CD14-positive monocyte (primary cell): ENCODE measurements at regions not wholly inside any gene's neighbourhood (a gene's known extent, or its start where the extent isn't known, plus 50 kb on each side); places are given as distances from the start of the nearest gene placed in this dataset.

Experiments
- DNase-seq, 3 donors: peaks; one replicate each; pipeline ENCODE4 v3.0.0-alpha.2; 2011 to 2022
- H2AFZ ChIP-seq: 2 replicates; pipeline ENCODE4 v1.6.0; 2012; ENCODE audit warnings: mild to moderate bottlenecking, low read depth, low read length, inconsistent platforms; ENCODE audit not compliant: insufficient read depth, poor library complexity, severe bottlenecking
- H3K27ac ChIP-seq, 2 donors: 1 replicate in 1 of 2; 2 replicates in 1 of 2; pipeline ENCODE4 v1.5.1; 2012 to 2013; ENCODE audit warnings: low read length in 2 of 2, control low read depth in 1 of 2, inconsistent platforms in 1 of 2, low read depth in 1 of 2, mild to moderate bottlenecking in 1 of 2
- H3K27me3 ChIP-seq, 2 donors: one replicate each; pipeline versions ENCODE4 v1.6.0 to v1.6.1; 2011 to 2013; ENCODE audit warnings: low read length in 2 of 2; ENCODE audit not compliant: control insufficient read depth in 2 of 2, insufficient read depth in 2 of 2
- H3K36me3 ChIP-seq, 2 donors: replicated peaks in 1 of 2; 1 replicate in 1 of 2; 2 replicates in 1 of 2; pipeline versions ENCODE4 v1.5.1 to v1.6.1; 2012 to 2013; ENCODE audit warnings: low read length in 2 of 2, control low read depth in 1 of 2, inconsistent platforms in 1 of 2, mild to moderate bottlenecking in 1 of 2; ENCODE audit not compliant: insufficient read depth in 2 of 2, control insufficient read depth in 1 of 2
- H3K4me1 ChIP-seq, 2 donors: 1 replicate in 1 of 2; 2 replicates in 1 of 2; pipeline versions ENCODE4 v1.5.1 to v1.6.1; 2012 to 2013; ENCODE audit warnings: low read length in 2 of 2, control low read depth in 1 of 2, inconsistent platforms in 1 of 2, mild to moderate bottlenecking in 1 of 2, moderate library complexity in 1 of 2; ENCODE audit not compliant: insufficient read depth in 2 of 2, control insufficient read depth in 1 of 2
- H3K4me2 ChIP-seq: replicated peaks from 2 replicates; pipeline ENCODE3; 2012; ENCODE audit warnings: low read length, moderate library complexity, mild to moderate bottlenecking; ENCODE audit not compliant: poor library complexity, severe bottlenecking; ENCODE audit errors: extremely low read depth
- H3K4me3 ChIP-seq, 3 experiments: fragments of 200-600 bp in 1 of 3; sonication (generic) in 1 of 3; replicated peaks in 1 of 3; 1 replicate in 2 of 3; 2 replicates in 1 of 3; pipeline ENCODE4 v1.5.1; 2011 to 2013; ENCODE audit warnings: low read length in 3 of 3, mild to moderate bottlenecking in 3 of 3, control low read depth in 2 of 3, low read depth in 2 of 3, inconsistent platforms in 1 of 3, moderate library complexity in 1 of 3
- H3K79me2 ChIP-seq: 2 replicates; pipeline ENCODE4 v1.6.0; 2012; ENCODE audit warnings: mild to moderate bottlenecking, control low read depth, inconsistent platforms, low read length, moderate library complexity; ENCODE audit not compliant: insufficient read depth
- H3K9ac ChIP-seq: 2 replicates; pipeline ENCODE4 v1.6.0; 2017; ENCODE audit warnings: low read length, mild to moderate bottlenecking; ENCODE audit not compliant: insufficient read depth, poor library complexity, severe bottlenecking
- H3K9me3 ChIP-seq, 2 donors: replicated peaks in 1 of 2; 1 replicate in 1 of 2; 2 replicates in 1 of 2; pipeline versions ENCODE4 v1.5.1 to v1.6.1; 2012 to 2013; ENCODE audit warnings: low read length in 2 of 2, control low read depth in 1 of 2; ENCODE audit not compliant: control insufficient read depth in 1 of 2, insufficient read depth in 1 of 2
- H4K20me1 ChIP-seq: 2 replicates; pipeline ENCODE4 v1.6.0; 2012; ENCODE audit warnings: mild to moderate bottlenecking, low read length, control low read depth, moderate library complexity; ENCODE audit not compliant: insufficient read depth
- H3K27ac Mint-ChIP-seq, 7 donors: one replicate each; pipeline ENCODE4 v1.8.0; 2020; ENCODE audit warnings: mild to moderate bottlenecking in 7 of 7, mixed read lengths in 7 of 7, moderate library complexity in 6 of 7, inconsistent platforms in 2 of 7
- H3K27me3 Mint-ChIP-seq, 3 donors: one replicate each; pipeline ENCODE4 v1.8.0; 2021 to 2022; ENCODE audit warnings: low read depth in 3 of 3, mild to moderate bottlenecking in 3 of 3, mixed read lengths in 3 of 3, moderate library complexity in 3 of 3, inconsistent platforms in 1 of 3
- H3K36me3 Mint-ChIP-seq, 2 donors: one replicate each; pipeline ENCODE4 v1.8.0; 2020; ENCODE audit warnings: mixed read lengths in 2 of 2, inconsistent platforms in 1 of 2, mild to moderate bottlenecking in 1 of 2
- H3K4me1 Mint-ChIP-seq: one replicate; pipeline ENCODE4 v1.8.0; 2020; ENCODE audit warnings: mild to moderate bottlenecking, mixed read lengths
- H3K4me3 Mint-ChIP-seq, 2 donors: one replicate each; pipeline ENCODE4 v1.8.0; 2020; ENCODE audit warnings: mild to moderate bottlenecking in 2 of 2, mixed read lengths in 2 of 2, moderate library complexity in 1 of 2
- H3K9me3 Mint-ChIP-seq, 7 donors: one replicate each; pipeline ENCODE4 v1.8.0; 2020 to 2022; ENCODE audit warnings: mixed read lengths in 7 of 7, mild to moderate bottlenecking in 6 of 7, moderate library complexity in 6 of 7, inconsistent platforms in 2 of 7
- CTCF ChIP-seq: fragments of 200-600 bp; IDR thresholded peaks from one replicate; pipeline ENCODE4 v1.8.0; 2022; ENCODE audit warnings: antibody characterized with exemption, mild to moderate bottlenecking
- WGBS: methylation state at CpG from one replicate; pipeline ENCODE4 v1.1.5; 2013; ENCODE audit warnings: missing lambda C conversion rate; ENCODE audit not compliant: insufficient coverage; 5-methylcytosine and 5-hydroxymethylcytosine counted together
- intact Hi-C, 2 donors: fragments of 100-400 bp; cut with micrococcal nuclease; formaldehyde crosslinking; loops; one replicate each; pipeline versions ENCODE4 v1.15.0 to v1.15.1; 2023

DNA sequence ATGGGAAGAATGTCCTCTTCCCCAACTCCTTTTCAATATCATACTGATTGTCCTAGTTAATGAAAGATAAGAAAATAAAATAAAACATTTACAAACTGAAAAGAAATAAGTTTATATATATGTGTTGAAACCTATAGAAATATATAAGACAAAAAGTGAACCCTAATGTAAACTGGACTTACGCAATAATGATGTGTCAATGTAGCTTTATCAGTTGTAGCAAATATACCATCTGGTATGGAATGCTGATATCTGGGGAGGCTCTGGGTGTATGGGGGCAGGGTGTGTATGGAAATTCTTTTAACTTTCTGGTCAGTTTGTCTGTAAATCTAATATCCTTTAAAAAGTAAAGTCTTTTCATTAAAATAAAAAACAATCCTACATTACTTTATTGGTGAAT, 603.9 kb downstream of the DMRTA1 start:
- Mint-ChIP-seq H3K36me3 (no peaks in the 10 kb centered on the region), H3K27me3 (no peaks in the 10 kb centered on the region), H3K27ac (peak overlapping the region in 1 of 7 donors; percentile 72), H3K4me3 (no peak overlapping the region), H3K9me3 (peaks cover 0 to 9% (median 3%) of the 10 kb centered on the region in 7 donors), H3K4me1 (no peaks in the 10 kb centered on the region)
- Histone ChIP-seq H3K36me3 (no peaks in the 10 kb centered on the region), H3K4me2 (no peak overlapping the region), H3K79me2 (no peaks in the 10 kb centered on the region), H3K9ac (no peak overlapping the region), H3K4me1 (no peaks in the 10 kb centered on the region), H3K27me3 (no peaks in the 10 kb centered on the region), H3K27ac (no peak overlapping the region), H3K9me3 (peaks cover 7 to 8% of the 10 kb centered on the region in 2 donors), H4K20me1 (no peaks in the 10 kb centered on the region), H2AFZ (no peak overlapping the region), H3K4me3 (no peak overlapping the region)
- no CpG with 5 or more reads among the region's 1 CpG for WGBS
- intact Hi-C loops = no loop called here
- DNase-seq = no peak
- no peak for TF ChIP-seq CTCF

GRCh38 chr9:23073136-23073535, 626.5 kb downstream of the DMRTA1 start:
- no peak for DNase-seq
- H3K4me3 Mint-ChIP-seq = no peak overlapping the region
- Histone ChIP-seq H3K27ac (no peak overlapping the region), H3K4me1 (no peaks in the 10 kb centered on the region), H3K9me3 (no peaks in the 10 kb centered on the region), H3K79me2 (no peaks in the 10 kb centered on the region), H3K4me3 (no peak overlapping the region), H3K27me3 (no peaks in the 10 kb centered on the region), H3K9ac (no peak overlapping the region), H3K36me3 (no peaks in the 10 kb centered on the region), H3K4me2 (no peak overlapping the region), H2AFZ (no peak overlapping the region), H4K20me1 (no peaks in the 10 kb centered on the region)
- H3K9me3 Mint-ChIP-seq = peaks cover 0 to 4% (median 0%) of the 10 kb centered on the region in 7 donors
- no peaks in the 10 kb centered on the region for H3K27me3 Mint-ChIP-seq
- no peaks in the 10 kb centered on the region for H3K4me1 Mint-ChIP-seq
- no CpG with 5 or more reads among the region's 1 CpG for WGBS
- TF ChIP-seq CTCF = no peak
- intact Hi-C loops = no loop called here
- no peaks in the 10 kb centered on the region for H3K36me3 Mint-ChIP-seq
- H3K27ac Mint-ChIP-seq = no peak overlapping the region
